ENCODE measurements at regions not wholly inside any gene's neighbourhood (a gene's known extent, or its start where the extent isn't known, plus 50 kb on each side); places are given as distances from the start of the nearest gene placed in this dataset.

GRCh38 chr18:59751186-59751585, 54.0 kb upstream of the CCBE1 start:
- DNase-seq, result no peak

DNA sequence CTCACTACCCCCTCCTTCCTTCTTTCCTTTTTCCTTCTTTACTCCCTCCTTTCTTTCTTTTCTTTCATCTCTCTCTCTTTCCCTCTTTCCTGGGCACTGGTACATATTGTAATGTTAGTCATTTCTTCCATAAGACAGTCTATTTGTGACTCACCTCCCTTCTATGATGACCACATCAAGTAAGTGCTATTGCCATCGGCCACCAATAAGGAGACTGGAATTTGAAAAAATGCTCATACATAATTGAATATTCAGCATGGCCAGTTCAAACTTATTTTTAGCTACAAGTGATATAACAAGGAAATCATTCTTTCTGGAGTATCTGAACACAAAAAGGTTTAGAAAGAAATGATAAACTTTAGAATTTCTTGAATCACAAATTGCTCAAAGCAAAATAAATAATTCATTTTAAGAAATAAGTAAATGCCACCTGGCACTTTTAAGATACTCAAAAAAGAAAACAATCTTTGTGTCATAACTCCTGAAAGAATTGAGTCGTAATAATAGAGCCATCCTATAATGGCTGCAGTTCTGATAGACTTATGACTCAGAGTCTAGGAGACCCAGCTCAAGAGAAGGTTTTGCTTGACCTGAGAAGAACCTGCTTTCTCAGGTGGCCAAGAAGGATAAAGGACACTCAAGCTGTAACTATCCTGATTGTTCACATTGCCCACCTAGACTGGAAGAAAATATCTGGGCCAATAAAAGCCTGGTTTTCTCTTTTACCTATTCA, 51.6 kb upstream of the CCBE1 start:
- DNase-seq, result no peak

Data from inflammatory macrophage treated with lipopolysaccharide for 4 hours (primary cell).